ENCODE measurements at regions not wholly inside any gene's neighbourhood (a gene's known extent, or its start where the extent isn't known, plus 50 kb on each side); places are given as distances from the start of the nearest gene placed in this dataset.

DNA sequence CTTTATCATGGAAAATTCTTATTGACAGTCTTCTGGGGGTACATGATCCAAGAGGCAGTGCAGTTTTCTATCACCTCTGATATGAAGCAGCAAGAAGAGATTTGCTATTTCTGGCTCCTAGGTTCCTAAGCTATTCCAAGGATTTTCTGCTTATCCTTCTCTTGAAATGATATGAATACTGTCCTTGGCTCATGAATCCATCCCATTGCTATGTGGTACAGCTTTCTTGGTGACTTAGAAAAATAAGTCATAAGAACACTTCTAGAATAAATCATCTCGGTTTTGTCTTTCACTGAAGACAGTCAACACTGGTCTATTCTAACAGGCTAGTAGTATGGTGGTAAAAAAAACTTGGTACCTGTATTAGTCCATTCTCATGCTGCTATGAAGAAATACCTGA is 333.6 kb upstream of the RASGRP1 start:
- H3K4me2 ChIP-seq (ENCODE audit: low read length), result no peak overlapping the region
- H3K4me1 ChIP-seq (ENCODE audit: control insufficient read depth, low read length), result no peaks in the 10 kb centered on the region
- no peaks in the 10 kb centered on the region for H4K20me1 ChIP-seq (ENCODE audit: control insufficient read depth, insufficient read depth, low read depth, low read length)
- no peaks in the 10 kb centered on the region for H3K36me3 ChIP-seq (ENCODE audit: control insufficient read depth, low read length)
- TF ChIP-seq EZH2phosphoT487 (IDR thresholded peaks at IDR 0.05; ENCODE audit: borderline replicate concordance, low read length), result no peak
- TF ChIP-seq, protein P1, sequence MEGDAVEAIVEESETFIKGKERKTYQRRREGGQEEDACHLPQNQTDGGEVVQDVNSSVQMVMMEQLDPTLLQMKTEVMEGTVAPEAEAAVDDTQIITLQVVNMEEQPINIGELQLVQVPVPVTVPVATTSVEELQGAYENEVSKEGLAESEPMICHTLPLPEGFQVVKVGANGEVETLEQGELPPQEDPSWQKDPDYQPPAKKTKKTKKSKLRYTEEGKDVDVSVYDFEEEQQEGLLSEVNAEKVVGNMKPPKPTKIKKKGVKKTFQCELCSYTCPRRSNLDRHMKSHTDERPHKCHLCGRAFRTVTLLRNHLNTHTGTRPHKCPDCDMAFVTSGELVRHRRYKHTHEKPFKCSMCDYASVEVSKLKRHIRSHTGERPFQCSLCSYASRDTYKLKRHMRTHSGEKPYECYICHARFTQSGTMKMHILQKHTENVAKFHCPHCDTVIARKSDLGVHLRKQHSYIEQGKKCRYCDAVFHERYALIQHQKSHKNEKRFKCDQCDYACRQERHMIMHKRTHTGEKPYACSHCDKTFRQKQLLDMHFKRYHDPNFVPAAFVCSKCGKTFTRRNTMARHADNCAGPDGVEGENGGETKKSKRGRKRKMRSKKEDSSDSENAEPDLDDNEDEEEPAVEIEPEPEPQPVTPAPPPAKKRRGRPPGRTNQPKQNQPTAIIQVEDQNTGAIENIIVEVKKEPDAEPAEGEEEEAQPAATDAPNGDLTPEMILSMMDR (IDR thresholded peaks at IDR 0.05; ENCODE audit: low read depth, low read length, poor library complexity, severe bottlenecking), result no peak
- no peaks in the 10 kb centered on the region for H3F3A ChIP-seq (ENCODE audit: control insufficient read depth, insufficient read depth)
- H3K9me2 ChIP-seq (replicated peaks; ENCODE audit: control insufficient read depth, low read length), result no peaks in the 10 kb centered on the region
- H3K27ac ChIP-seq (ENCODE audit: low read depth, low read length), result no peak overlapping the region
- no peaks in the 10 kb centered on the region for H3K9me3 ChIP-seq (ENCODE audit: control insufficient read depth, insufficient read depth, low read length)
- H3K79me2 ChIP-seq (ENCODE audit: control insufficient read depth, low read length), result no peaks in the 10 kb centered on the region
- H3K27me3 ChIP-seq (ENCODE audit: control insufficient read depth, low read length), result no peaks in the 10 kb centered on the region
- H3K4me3 ChIP-seq (ENCODE audit: low read length), result no peak overlapping the region

DNA sequence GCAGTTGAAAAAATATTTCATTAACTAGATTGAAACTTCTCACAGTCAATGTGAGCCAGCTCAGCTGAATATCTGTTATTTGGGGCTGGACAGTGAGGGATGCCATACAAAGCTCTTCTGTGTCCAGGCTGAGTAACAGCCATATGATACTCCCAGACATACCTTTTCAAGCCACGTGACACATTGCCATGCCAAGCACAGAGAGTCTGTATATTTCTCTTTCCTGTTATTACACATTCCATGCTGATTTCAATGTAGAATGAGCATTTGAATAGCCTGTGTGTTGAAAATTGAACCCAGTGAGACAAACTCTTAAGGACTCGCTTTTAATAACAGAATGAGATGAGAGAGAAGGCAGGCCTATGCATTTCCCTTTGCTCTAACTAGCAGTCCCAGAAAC is 334.7 kb upstream of the RASGRP1 start:
- no peak for TF ChIP-seq EZH2phosphoT487 (IDR thresholded peaks at IDR 0.05; ENCODE audit: borderline replicate concordance, low read length)
- no peaks in the 10 kb centered on the region for H3K36me3 ChIP-seq (ENCODE audit: control insufficient read depth, low read length)
- H4K20me1 ChIP-seq (ENCODE audit: control insufficient read depth, insufficient read depth, low read depth, low read length), result no peaks in the 10 kb centered on the region
- no peaks in the 10 kb centered on the region for H3K9me3 ChIP-seq (ENCODE audit: control insufficient read depth, insufficient read depth, low read length)
- H3K27me3 ChIP-seq (ENCODE audit: control insufficient read depth, low read length), result no peaks in the 10 kb centered on the region
- H3K9me2 ChIP-seq (replicated peaks; ENCODE audit: control insufficient read depth, low read length), result no peaks in the 10 kb centered on the region
- H3K4me3 ChIP-seq (ENCODE audit: low read length), result no peak overlapping the region
- no peak overlapping the region for H3K4me2 ChIP-seq (ENCODE audit: low read length)
- no peaks in the 10 kb centered on the region for H3K4me1 ChIP-seq (ENCODE audit: control insufficient read depth, low read length)
- no peak overlapping the region for H3K27ac ChIP-seq (ENCODE audit: low read depth, low read length)
- no peaks in the 10 kb centered on the region for H3F3A ChIP-seq (ENCODE audit: control insufficient read depth, insufficient read depth)
- H3K79me2 ChIP-seq (ENCODE audit: control insufficient read depth, low read length), result no peaks in the 10 kb centered on the region

DNA sequence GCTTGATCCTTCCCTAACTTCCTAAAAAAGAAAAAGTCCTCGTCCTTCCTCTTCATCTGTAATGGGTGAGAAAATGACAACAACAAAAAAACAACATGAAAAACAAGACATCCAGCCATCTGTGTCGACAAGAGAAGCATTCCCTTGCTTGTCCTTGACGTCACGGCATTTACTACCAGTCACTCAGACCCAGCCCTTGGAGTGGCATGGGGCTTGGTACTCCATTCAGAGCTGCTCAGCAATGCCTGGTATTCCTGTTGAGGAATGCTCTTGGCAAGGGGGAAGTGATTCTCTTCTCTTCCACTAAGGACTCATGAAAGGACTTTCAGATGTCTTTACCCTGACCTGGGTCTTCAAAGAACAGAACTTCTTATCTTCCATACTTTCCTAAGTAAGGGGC is 339.7 kb upstream of the RASGRP1 start:
- Histone ChIP-seq H3K9me3 (ENCODE audit: control insufficient read depth, insufficient read depth, low read length) (no peaks in the 10 kb centered on the region), H3K4me3 (ENCODE audit: low read length) (no peak overlapping the region), H4K20me1 (ENCODE audit: control insufficient read depth, insufficient read depth, low read depth, low read length) (no peaks in the 10 kb centered on the region), H3K36me3 (ENCODE audit: control insufficient read depth, low read length) (no peaks in the 10 kb centered on the region), H3K9me2 (replicated peaks; ENCODE audit: control insufficient read depth, low read length) (no peaks in the 10 kb centered on the region), H3K27me3 (ENCODE audit: control insufficient read depth, low read length) (no peaks in the 10 kb centered on the region), H3F3A (ENCODE audit: control insufficient read depth, insufficient read depth) (no peaks in the 10 kb centered on the region), H3K79me2 (ENCODE audit: control insufficient read depth, low read length) (no peaks in the 10 kb centered on the region), H3K4me2 (ENCODE audit: low read length) (no peak overlapping the region), H3K4me1 (ENCODE audit: control insufficient read depth, low read length) (no peaks in the 10 kb centered on the region), H3K27ac (ENCODE audit: low read depth, low read length) (no peak overlapping the region)
- TF ChIP-seq EZH2phosphoT487 (IDR thresholded peaks at IDR 0.05; ENCODE audit: borderline replicate concordance, low read length), result no peak
- TF ChIP-seq, protein P1 (IDR thresholded peaks at IDR 0.05; ENCODE audit: low read depth, low read length, poor library complexity, severe bottlenecking), result no peak

DNA sequence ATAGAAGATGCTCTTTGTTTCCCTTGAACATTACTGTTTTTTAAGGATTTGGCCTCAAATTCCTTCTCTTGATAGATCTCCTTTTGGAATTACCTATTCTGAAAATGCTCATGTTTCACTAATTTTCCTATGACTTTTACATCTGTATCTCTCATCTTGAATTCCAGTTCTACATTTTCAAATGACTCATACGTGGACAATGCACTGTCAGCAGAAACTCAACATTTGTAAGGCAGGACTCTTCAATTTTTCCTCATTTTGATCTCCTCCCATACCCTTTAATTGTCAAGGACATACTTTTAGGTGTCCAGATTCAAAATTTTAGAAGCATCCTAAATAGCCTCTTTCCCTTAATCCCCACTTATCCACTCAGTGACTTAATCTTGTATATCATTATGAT is 341.0 kb upstream of the RASGRP1 start:
- Histone ChIP-seq H3K27me3 (ENCODE audit: control insufficient read depth, low read length) (no peaks in the 10 kb centered on the region), H3K79me2 (ENCODE audit: control insufficient read depth, low read length) (no peaks in the 10 kb centered on the region), H3K9me3 (ENCODE audit: control insufficient read depth, insufficient read depth, low read length) (no peaks in the 10 kb centered on the region), H4K20me1 (ENCODE audit: control insufficient read depth, insufficient read depth, low read depth, low read length) (no peaks in the 10 kb centered on the region), H3K4me1 (ENCODE audit: control insufficient read depth, low read length) (no peaks in the 10 kb centered on the region), H3K9me2 (replicated peaks; ENCODE audit: control insufficient read depth, low read length) (no peaks in the 10 kb centered on the region), H3K27ac (ENCODE audit: low read depth, low read length) (no peak overlapping the region), H3F3A (ENCODE audit: control insufficient read depth, insufficient read depth) (no peaks in the 10 kb centered on the region), H3K4me2 (ENCODE audit: low read length) (no peak overlapping the region), H3K4me3 (ENCODE audit: low read length) (no peak overlapping the region), H3K36me3 (ENCODE audit: control insufficient read depth, low read length) (no peaks in the 10 kb centered on the region)
- TF ChIP-seq, protein P1 (IDR thresholded peaks at IDR 0.05; ENCODE audit: low read depth, low read length, poor library complexity, severe bottlenecking), result no peak
- no peak for TF ChIP-seq EZH2phosphoT487 (IDR thresholded peaks at IDR 0.05; ENCODE audit: borderline replicate concordance, low read length)
